ENCODE measurements at regions not wholly inside any gene's neighbourhood (a gene's known extent, or its start where the extent isn't known, plus 50 kb on each side); places are given as distances from the start of the nearest gene placed in this dataset.

- peak; percentile 5 to 15 for DNase-seq (ENCODE audit: low read depth in 1 of 2, low spot score in 1 of 2)
Measured at GRCh38 chr6:45830441-45831139, 185.1 kb downstream of the CLIC5 start.

DNA sequence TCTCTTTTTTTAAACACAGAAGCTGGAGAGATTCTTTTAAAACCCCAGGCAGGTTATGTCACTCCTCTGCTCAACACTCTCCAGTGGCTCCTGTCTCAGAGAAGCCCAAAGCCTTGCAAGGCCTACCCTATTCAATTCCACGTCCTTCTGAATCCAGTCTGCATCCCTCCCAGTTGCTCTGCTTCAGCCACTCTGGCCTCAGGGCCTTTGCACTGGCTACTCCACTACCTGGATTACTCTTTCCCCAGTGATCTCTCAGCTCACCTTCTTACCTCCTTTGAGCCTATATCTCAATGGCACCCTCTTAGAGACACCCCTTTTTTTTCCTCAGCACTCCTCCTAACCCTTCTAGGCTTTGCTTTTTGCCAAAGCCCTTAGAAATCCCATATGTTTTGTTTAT is 185.8 kb downstream of the CLIC5 start:
- no peak for DNase-seq (ENCODE audit: low read depth in 1 of 2, low spot score in 1 of 2)

GRCh38 chr6:45827952-45828530 is 187.6 kb downstream of the CLIC5 start:
- DNase-seq (ENCODE audit: low read depth in 1 of 2, low spot score in 1 of 2) = no peak

DNA sequence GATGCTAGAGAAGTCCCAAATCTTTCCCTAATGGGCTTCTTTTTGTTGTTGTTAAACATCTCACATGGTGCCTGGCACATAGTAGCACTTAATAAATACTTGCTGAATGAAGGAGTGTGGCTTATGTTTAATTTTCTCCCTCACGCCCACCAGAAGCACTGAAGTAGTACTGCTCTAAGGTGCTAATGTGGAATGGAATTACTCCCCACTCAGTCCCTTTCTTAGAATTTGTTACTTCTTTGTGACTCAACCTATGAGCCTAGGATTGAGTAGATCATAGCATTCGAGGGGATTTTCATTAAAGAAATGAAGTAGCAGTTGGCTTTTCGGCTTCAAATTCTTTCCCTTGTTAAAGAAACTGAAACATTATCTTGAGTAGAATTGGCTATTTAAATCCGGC is 192.8 kb downstream of the CLIC5 start:
- DNase-seq (ENCODE audit: low read depth in 1 of 2, low spot score in 1 of 2) = no peak

DNA sequence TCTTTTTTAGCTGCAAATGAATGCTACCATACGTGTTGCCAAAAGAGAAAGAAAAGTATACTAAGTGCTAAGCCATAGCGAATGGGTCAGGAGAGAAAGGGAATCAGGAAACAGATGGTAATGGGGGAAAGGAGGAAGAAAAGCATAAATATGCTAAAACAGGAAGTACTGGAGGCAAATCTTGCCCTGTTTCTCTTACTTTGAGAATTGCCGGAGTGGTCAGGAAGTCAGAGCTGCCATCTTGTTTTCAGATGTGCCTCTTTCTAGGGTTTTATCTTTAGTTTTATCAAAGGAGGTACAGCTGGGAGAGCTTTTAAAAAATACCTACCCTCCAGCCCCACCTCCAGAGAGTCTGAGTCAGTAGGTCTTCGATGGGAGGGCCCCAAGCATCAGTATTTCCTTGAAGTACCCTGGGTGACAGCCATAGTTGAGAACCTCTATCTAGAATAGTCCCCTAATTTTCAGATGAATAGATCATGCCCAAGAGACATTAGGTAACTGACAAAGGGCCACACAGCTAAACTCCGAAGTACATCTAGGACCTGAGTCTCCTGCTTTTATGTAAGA is 193.3 kb downstream of the CLIC5 start:
- DNase-seq (ENCODE audit: low read depth in 1 of 2, low spot score in 1 of 2) = no peak

- DNase-seq (ENCODE audit: low read depth in 1 of 2, low spot score in 1 of 2) = no peak
Measured at GRCh38 chr6:45818655-45819054, 197.0 kb downstream of the CLIC5 start.

DNA sequence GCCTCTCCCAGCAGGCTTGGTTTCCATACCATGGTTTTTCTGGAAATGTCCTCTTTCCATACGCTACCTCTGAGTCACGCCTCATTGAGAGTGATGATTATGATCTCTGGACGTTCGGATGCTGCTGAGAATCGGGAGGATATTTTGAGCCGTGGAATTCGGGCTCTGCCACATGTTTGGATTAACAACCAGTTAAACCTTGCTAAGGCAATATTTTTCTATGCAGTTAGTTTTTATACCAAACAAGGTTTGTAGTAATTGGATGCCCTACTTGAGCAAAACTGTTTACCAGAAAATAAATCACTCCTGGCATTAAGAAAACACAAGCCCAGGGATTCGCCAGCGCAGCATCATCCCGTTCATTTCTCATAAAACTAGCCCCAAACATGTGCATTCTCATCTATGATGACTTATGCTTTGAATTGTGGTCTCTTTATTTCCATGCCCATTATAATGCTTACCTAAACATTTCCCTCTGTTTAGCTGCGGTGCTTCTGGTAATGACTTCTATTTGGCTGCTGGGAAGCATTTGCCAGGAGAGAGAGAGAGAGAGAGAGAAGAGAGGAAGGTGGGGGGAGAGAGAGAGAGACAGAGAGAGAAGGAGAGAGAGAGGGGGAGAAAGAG is 198.9 kb downstream of the CLIC5 start:
- DNase-seq (ENCODE audit: low read depth in 1 of 2, low spot score in 1 of 2) = no peak

DNA sequence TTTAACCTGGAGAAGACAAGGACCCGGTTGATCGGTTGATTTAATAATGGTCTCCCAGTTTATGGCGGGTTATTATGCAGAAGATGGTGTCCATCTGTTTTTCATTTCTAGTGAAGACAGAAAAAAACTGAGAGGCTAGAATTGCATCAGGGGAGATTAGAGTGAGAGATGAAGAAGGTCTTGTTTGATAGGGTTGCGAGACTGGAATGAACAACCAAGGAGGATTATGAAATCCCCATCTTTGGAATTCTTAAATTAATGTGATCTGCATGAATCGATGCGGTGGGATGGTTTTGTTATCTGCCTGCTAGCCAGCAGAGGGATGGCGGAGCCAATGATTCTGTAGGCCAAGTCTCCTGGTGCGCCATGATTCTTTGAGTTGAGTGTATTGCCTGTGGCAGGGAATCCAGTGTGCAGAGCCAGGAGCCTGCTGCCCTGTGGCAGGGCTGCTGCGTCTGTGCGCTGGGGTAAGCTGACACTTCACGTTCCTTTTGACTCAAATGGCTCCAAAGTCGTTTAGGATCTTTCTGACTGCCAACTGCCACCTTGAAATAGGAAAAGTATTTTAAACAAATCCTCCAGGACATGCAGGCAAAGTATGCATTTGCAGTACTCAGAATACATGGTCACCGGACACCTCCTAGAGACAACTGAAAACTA is 200.1 kb downstream of the CLIC5 start:
- no peak for DNase-seq (ENCODE audit: low read depth in 1 of 2, low spot score in 1 of 2)

DNA sequence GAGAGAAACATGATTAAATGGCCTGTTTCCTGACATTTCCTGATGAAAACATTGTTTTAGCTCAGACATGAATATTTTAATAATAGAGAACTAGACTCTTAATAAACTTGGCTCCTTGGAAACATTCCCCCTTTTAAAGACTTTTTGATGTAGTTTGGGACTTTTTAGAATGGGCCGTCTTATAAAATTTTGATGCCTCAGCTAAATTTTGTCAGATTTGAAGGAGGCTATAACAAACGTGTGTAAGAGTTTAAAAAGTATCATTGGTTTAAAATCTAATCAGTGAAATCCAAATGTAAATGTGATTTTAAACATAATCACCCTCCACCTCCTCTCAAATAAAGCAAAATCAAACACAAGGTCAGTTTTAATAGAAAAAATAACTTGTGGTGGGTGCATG is 200.9 kb downstream of the CLIC5 start:
- no peak for DNase-seq (ENCODE audit: low read depth in 1 of 2, low spot score in 1 of 2)

DNA sequence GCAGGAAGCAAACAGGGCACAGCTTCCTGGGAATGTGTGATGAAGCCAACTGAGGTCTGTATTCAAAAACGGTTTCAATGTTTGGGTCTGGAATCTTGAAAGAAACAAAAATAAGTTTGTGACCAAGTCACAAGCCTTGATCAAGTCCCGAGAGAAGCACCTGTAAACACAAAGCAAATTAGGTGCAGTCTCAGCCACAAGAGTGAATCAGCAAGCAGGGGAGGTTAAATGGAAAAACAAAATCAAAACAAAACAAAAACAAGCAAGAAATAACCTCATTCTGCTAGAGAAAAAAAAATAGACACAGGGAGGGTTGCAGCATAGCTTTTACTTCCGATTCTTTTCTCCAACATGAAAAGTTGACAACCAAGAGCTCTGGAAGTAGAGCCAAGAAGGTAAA is 201.7 kb downstream of the CLIC5 start:
- no peak for DNase-seq (ENCODE audit: low read depth in 1 of 2, low spot score in 1 of 2)

GRCh38 chr6:45812922-45813321 is 202.7 kb downstream of the CLIC5 start:
- no peak for DNase-seq (ENCODE audit: low read depth in 1 of 2, low spot score in 1 of 2)

- no peak for DNase-seq (ENCODE audit: low read depth in 1 of 2, low spot score in 1 of 2)
Measured at GRCh38 chr6:45808917-45809316, 206.7 kb downstream of the CLIC5 start.

DNA sequence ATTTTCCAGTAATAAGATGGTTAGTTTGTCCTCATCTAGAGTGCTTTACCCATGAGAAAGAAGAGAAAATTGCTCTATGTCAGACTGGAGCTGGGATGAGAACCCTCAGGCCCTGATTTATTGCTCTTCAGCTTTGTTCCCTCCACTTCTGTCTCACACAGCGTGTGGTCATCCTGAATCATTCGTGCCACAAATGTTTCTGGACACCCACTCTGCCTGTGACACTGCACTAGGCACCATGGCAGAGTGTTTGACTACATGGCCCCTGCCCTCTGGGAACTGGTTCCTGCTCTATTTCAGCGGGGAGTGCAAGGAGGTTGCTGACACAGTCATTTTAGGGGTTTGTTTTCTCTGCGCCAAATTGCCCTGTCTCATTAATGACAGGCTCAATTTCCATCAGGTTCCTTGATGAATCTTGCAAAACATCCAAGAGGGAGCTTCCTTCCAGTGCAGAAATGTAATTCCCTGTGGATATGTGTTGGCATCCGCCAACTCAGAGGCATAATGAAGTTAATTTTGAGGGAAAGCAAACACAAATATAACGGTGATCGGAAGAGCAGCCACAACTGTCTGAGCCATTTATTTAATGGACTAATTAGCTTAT is 207.5 kb downstream of the CLIC5 start:
- no peak for DNase-seq (ENCODE audit: low read depth in 1 of 2, low spot score in 1 of 2)

- no peak for DNase-seq (ENCODE audit: low read depth in 1 of 2, low spot score in 1 of 2)
Measured at GRCh38 chr6:45807311-45808041, 208.2 kb downstream of the CLIC5 start.

DNA sequence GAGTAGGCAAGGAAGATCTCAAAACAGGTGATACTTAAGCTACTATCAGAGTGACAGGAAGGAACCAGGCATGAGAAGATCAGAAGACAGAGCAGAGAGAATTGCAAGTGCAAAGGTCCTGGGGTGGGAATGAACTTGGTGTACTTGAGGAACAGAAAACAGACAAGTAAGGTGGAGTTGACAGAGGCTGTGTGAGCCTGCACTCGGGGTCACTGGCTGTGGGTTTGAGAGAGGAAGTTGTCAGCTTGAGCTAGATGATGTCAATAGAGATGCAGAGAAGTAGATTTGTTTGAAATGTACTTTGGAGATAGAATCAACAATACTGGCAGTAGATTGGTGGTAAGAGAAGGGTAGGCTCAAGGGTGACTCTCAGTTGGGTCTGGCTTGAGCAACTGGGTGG is 209.5 kb downstream of the CLIC5 start:
- no peak for DNase-seq (ENCODE audit: low read depth in 1 of 2, low spot score in 1 of 2)

DNA sequence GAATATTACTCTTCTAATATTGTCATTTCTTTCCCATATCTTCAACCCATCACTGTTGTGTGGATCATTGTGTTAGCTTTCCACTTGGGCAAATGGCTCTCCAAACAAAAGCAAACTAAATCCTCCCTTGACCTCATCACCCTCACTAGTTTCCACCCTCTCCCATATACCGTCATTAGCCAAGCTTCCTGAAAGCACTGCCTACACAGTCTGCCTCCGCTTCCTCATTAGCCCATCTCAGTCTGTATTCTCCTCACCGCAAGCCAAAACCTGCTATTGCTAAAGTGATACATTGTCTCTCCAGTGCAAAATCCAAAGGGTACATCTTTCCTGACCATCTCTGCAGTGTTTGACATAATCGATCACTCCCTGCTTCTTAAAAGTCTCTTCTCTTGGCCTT is 212.6 kb downstream of the CLIC5 start:
- no peak for DNase-seq (ENCODE audit: low read depth in 1 of 2, low spot score in 1 of 2)

DNA sequence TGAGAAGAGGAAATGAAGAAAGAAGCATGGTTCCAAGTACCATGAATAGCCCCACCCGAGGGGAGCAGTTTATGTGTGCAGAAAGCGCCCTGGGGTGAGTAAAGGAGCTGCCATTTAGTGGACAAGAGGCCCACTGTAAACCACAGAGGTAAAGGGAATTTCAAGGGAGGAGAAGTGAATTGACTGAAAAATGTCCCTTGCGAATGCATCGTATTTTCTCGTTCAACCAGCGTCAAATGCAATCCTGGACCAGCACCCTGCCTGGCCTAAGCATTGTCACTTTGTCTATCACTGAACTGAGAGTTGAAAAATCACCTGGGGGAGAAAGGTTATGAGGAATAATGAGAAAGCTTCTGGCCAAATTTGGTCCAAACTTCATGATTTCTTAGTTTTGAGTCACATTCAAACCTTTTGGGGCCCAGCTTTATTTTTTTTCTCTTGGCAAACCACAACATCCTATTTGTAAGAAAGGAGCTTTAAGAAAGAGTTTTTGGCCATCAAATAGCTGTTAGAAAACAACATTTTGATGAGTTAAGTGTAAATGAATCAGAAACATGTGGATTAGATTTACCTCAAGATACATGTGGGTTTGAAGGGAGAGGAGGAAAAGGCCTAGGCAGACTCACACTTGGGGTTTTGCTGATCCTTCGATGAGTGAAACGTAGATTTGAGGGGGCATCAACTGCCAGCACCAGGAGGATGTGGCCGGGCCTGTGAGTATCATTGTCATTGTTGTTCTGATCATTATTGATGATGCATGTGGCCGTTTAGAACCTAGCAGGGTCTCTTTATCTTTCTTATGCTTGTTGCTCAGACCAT is 214.0 kb downstream of the CLIC5 start:
- DNase-seq (ENCODE audit: low read depth in 1 of 2, low spot score in 1 of 2) = peak in 1 of 2 donors; percentile 4

- no peak for DNase-seq (ENCODE audit: low read depth in 1 of 2, low spot score in 1 of 2)
Measured at GRCh38 chr6:45800911-45801310, 214.7 kb downstream of the CLIC5 start.

DNA sequence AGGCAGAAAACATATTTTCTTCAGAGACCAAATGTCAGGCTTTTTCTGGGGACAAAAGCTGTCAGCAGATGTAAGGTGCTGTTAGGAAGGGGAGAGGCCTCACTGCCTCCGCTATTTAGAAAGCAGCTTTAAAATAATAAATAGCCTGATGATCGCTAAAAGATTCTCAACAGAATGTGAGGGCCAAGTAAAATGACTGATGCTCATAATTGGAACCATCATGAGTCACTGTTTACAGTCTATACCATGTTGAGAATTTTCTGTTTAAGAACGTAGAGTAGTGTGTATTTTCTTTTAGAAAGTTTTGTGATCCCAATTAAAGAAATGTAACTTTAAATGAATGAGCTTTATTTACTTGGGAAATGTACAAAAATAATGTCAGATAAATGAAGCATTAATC is 220.0 kb downstream of the CLIC5 start:
- no peak for DNase-seq (ENCODE audit: low read depth in 1 of 2, low spot score in 1 of 2)

GRCh38 chr6:45794465-45794864 is 221.2 kb downstream of the CLIC5 start:
- no peak for DNase-seq (ENCODE audit: low read depth in 1 of 2, low spot score in 1 of 2)
